IMR-90 (cell line): ENCODE measurements at regions not wholly inside any gene's neighbourhood (a gene's known extent, or its start where the extent isn't known, plus 50 kb on each side); places are given as distances from the start of the nearest gene placed in this dataset.

Experiments
- ATAC-seq: fragments of 200-7000 bp; cut with Tn5 transposase; 2 replicates; pipeline ENCODE4 v1.9.1; 2020; ENCODE audit warnings: low read depth, mild to moderate bottlenecking, moderate library complexity
- BruUV-seq: library from RNA; stranded (reverse); fragments of 400-500 nt; replicated peaks from 2 replicates; lab custom pipeline; 2021; lab: Mats Ljungman, UMichigan
- CTCF ChIA-PET: fragments of 300-600 bp; formaldehyde crosslinking; extraction: SDS; loops from one replicate; lab custom pipeline; 2021; ENCODE audit warnings: antibody characterized with exemption; lab: Yijun Ruan, JAX
- POLR2A ChIA-PET: fragments of 300-600 bp; sonication (Branson Sonifier 250); formaldehyde crosslinking; loops from one replicate; lab custom pipeline; 2022; ENCODE audit warnings: antibody characterized with exemption; ENCODE audit not compliant: unreplicated experiment; lab: Charles Lee
- DNase-seq: peaks from one replicate; pipeline ENCODE4 v3.0.0; 2013
- H2AFZ ChIP-seq: replicated peaks from 2 replicates; pipeline ENCODE3; 2013; ENCODE audit warnings: low read length, mild to moderate bottlenecking; ENCODE audit not compliant: poor library complexity
- H2AK5ac ChIP-seq: 2 replicates; pipeline ENCODE4 v1.6.1; 2013; ENCODE audit warnings: low read depth, low read length, inconsistent platforms
- H2AK9ac ChIP-seq: replicated peaks from 2 replicates; pipeline ENCODE3; 2013; ENCODE audit warnings: mild to moderate bottlenecking, low read depth, low read length, moderate library complexity; ENCODE audit not compliant: poor library complexity
- H2BK120ac ChIP-seq: 2 replicates; pipeline ENCODE4 v1.6.1; 2013; ENCODE audit warnings: low read depth, low read length, inconsistent platforms
- H2BK15ac ChIP-seq: 3 replicates; pipeline ENCODE4 v1.6.1; 2013; ENCODE audit warnings: low read depth, low read length, inconsistent platforms
- H2BK20ac ChIP-seq: 2 replicates; pipeline ENCODE4 v1.6.1; 2013; ENCODE audit warnings: low read depth, mild to moderate bottlenecking, inconsistent platforms, low read length, moderate library complexity
- H2BK5ac ChIP-seq: 2 replicates; pipeline ENCODE4 v1.6.1; 2013; ENCODE audit warnings: mild to moderate bottlenecking, low read depth, low read length, inconsistent platforms; ENCODE audit not compliant: poor library complexity, severe bottlenecking
- H3K14ac ChIP-seq: replicated peaks from 2 replicates; pipeline ENCODE4 v1.6.1; 2013; ENCODE audit warnings: low read depth, low read length, inconsistent platforms
- H3K18ac ChIP-seq: 2 replicates; pipeline ENCODE4 v1.6.1; 2013; ENCODE audit warnings: low read depth, low read length, control low read depth
- H3K23ac ChIP-seq: 2 replicates; pipeline ENCODE4 v1.6.1; 2013; ENCODE audit warnings: low read depth, low read length, inconsistent platforms
- H3K27ac ChIP-seq: 2 replicates; pipeline ENCODE4 v1.5.1; 2013; ENCODE audit warnings: mild to moderate bottlenecking, control low read depth, low read length; ENCODE audit not compliant: insufficient read depth
- H3K27me3 ChIP-seq: 2 replicates; pipeline ENCODE4 v1.6.1; 2013; ENCODE audit warnings: low read length; ENCODE audit not compliant: control insufficient read depth, insufficient read depth
- H3K36me3 ChIP-seq: 2 replicates; pipeline ENCODE4 v1.6.1; 2013; ENCODE audit warnings: low read length, mixed read lengths; ENCODE audit not compliant: control insufficient read depth, insufficient read depth
- H3K4ac ChIP-seq: 2 replicates; pipeline ENCODE4 v1.6.1; 2013; ENCODE audit warnings: low read depth, low read length, inconsistent platforms
- H3K4me1 ChIP-seq: 2 replicates; pipeline ENCODE4 v1.6.1; 2013; ENCODE audit warnings: low read length, mixed read lengths; ENCODE audit not compliant: control insufficient read depth, insufficient read depth
- H3K4me2 ChIP-seq: 2 replicates; pipeline ENCODE4 v1.6.1; 2013; ENCODE audit warnings: low read depth, mild to moderate bottlenecking, control low read depth, low read length, moderate library complexity
- H3K4me3 ChIP-seq: 2 replicates; pipeline ENCODE4 v1.5.1; 2013; ENCODE audit warnings: low read depth, mild to moderate bottlenecking, control low read depth, low read length, moderate library complexity; ENCODE audit not compliant: insufficient read depth
- H3K56ac ChIP-seq: 2 replicates; pipeline ENCODE4 v1.6.1; 2013; ENCODE audit warnings: low read length, inconsistent platforms; ENCODE audit not compliant: insufficient read depth; ENCODE audit errors: extremely low read depth
- H3K79me1 ChIP-seq, 2 experiments: 2 replicates each; pipeline ENCODE4 v1.6.1; 2013; ENCODE audit warnings: low read length in 2 of 2, inconsistent platforms in 1 of 2, low read depth in 1 of 2
- H3K9ac ChIP-seq: 2 replicates; pipeline ENCODE4 v1.6.1; 2013; ENCODE audit warnings: low read depth, low read length, control low read depth
- H3K9me1 ChIP-seq: 2 replicates; pipeline ENCODE4 v1.6.1; 2013; ENCODE audit warnings: low read length, inconsistent platforms; ENCODE audit not compliant: insufficient read depth
- H3K9me3 ChIP-seq: 2 replicates; pipeline ENCODE4 v1.6.1; 2013; ENCODE audit warnings: low read length; ENCODE audit not compliant: control insufficient read depth, insufficient read depth
- H4K20me1 ChIP-seq: 2 replicates; pipeline ENCODE4 v1.6.1; 2013; ENCODE audit warnings: low read length, inconsistent platforms; ENCODE audit not compliant: insufficient read depth
- H4K5ac ChIP-seq: 2 replicates; pipeline ENCODE4 v1.6.1; 2013; ENCODE audit warnings: mild to moderate bottlenecking, low read depth, low read length, control low read depth
- H4K8ac ChIP-seq, 2 experiments: 2 replicates each; pipeline ENCODE4 v1.6.1; 2013; ENCODE audit warnings: low read depth in 2 of 2, low read length in 2 of 2, control low read depth in 1 of 2, inconsistent platforms in 1 of 2
- H4K91ac ChIP-seq: 2 replicates; pipeline ENCODE4 v1.6.1; 2013; ENCODE audit warnings: low read depth, low read length, inconsistent platforms; ENCODE audit not compliant: insufficient read depth
- BHLHE40 ChIP-seq: fragments of 150-350 bp; IDR thresholded peaks from 2 replicates; pipeline ENCODE4 v1.6.1; 2016; ENCODE audit warnings: mild to moderate bottlenecking, low read depth, low read length
- CEBPB ChIP-seq: IDR thresholded peaks from 2 replicates; pipeline ENCODE4 v1.6.1; 2012; ENCODE audit warnings: low read depth, low read length, improper control_type of control experiment
- CHD1 ChIP-seq: IDR thresholded peaks from 2 replicates; pipeline ENCODE4 v1.6.1; 2012; ENCODE audit warnings: low read depth, low read length, improper control_type of control experiment
- CTCF ChIP-seq: conservative IDR thresholded peaks from 2 replicates; pipeline ENCODE4 v1.5.1; 2012; ENCODE audit warnings: mild to moderate bottlenecking, low read depth, low read length, improper control_type of control experiment
- FOS ChIP-seq: fragments of 150-350 bp; IDR thresholded peaks from 2 replicates; pipeline ENCODE4 v1.6.1; 2016; ENCODE audit warnings: low read depth, low read length
- MAFK ChIP-seq: IDR thresholded peaks from 2 replicates; pipeline ENCODE4 v1.6.1; 2012; ENCODE audit warnings: low read depth, low read length, improper control_type of control experiment
- MAZ ChIP-seq: IDR thresholded peaks from 2 replicates; pipeline ENCODE4 v1.6.1; 2012; ENCODE audit warnings: low read depth, mild to moderate bottlenecking, low read length, improper control_type of control experiment, moderate library complexity, borderline replicate concordance
- MXI1 ChIP-seq: IDR thresholded peaks from 2 replicates; pipeline ENCODE4 v1.6.1; 2012; ENCODE audit warnings: low read depth, mild to moderate bottlenecking, low read length, moderate library complexity, borderline replicate concordance
- NFE2L2 ChIP-seq: fragments of 150-350 bp; IDR thresholded peaks from 2 replicates; pipeline ENCODE4 v1.6.1; 2016; ENCODE audit warnings: low read depth, mild to moderate bottlenecking, low read length
- POLR2A ChIP-seq: IDR thresholded peaks from 2 replicates; pipeline ENCODE4 v1.6.1; 2012; ENCODE audit warnings: mild to moderate bottlenecking, low read depth, low read length
- RCOR1 ChIP-seq: IDR thresholded peaks from 2 replicates; pipeline ENCODE4 v1.6.1; 2012; ENCODE audit warnings: mild to moderate bottlenecking, low read length, improper control_type of control experiment; ENCODE audit not compliant: insufficient replicate concordance
- RFX5 ChIP-seq: IDR thresholded peaks from 2 replicates; pipeline ENCODE4 v1.8.0; 2012; ENCODE audit warnings: low read depth, mild to moderate bottlenecking, low read length, moderate library complexity
- SMC3 ChIP-seq: fragments of 150-350 bp; IDR thresholded peaks from 2 replicates; pipeline ENCODE4 v1.6.1; 2016; ENCODE audit warnings: low read depth, mild to moderate bottlenecking, antibody characterized with exemption, low read length, moderate library complexity
- WGBS, 2 experiments: methylation state at CpG; one replicate each; pipeline versions ENCODE4 v1.1.5 to v1.1.7; 2013; ENCODE audit warnings: missing lambda C conversion rate in 2 of 2; ENCODE audit not compliant: insufficient read length in 1 of 2; ENCODE audit errors: extremely low coverage in 2 of 2; 5-methylcytosine and 5-hydroxymethylcytosine counted together
- dilution Hi-C: fragments of 300-500 bp; cut with HindIII; formaldehyde crosslinking; loops from one replicate; pipeline ENCODE4 v1.14.3; 2018; ENCODE audit warnings: low sequenced_read_pairs; ENCODE audit not compliant: unreplicated experiment
- in situ Hi-C: fragments of 300-500 bp; cut with MboI; formaldehyde crosslinking; loops from 3 replicates; pipeline ENCODE4 v1.14.3; 2019; ENCODE audit warnings: low sequenced_read_pairs, inconsistent platforms, mixed read lengths
- intact Hi-C: fragments of 100-400 bp; cut with micrococcal nuclease; formaldehyde crosslinking; loops from 2 replicates; pipeline ENCODE4 v1.10.0; 2022
- TF ChIP-seq, protein P1 (sequence below): fragments of 150-350 bp; IDR thresholded peaks from 2 replicates; pipeline ENCODE4 v1.6.1; 2017; ENCODE audit warnings: mild to moderate bottlenecking, antibody characterized with exemption, low read length, low read depth
- TF ChIP-seq, protein P2 (sequence below): fragments of 150-350 bp; IDR thresholded peaks from 2 replicates; pipeline ENCODE4 v1.6.1; 2016; ENCODE audit warnings: low read depth, mild to moderate bottlenecking, low read length, moderate library complexity, borderline replicate concordance

- Histone ChIP-seq H3K9me1 (no peaks in the 10 kb centered on the region), H3K27ac (no peak overlapping the region), H3K23ac (no peak overlapping the region), H3K9ac (no peak overlapping the region), H3K14ac (no peak overlapping the region), H3K9me3 (peaks cover 3% of the 10 kb centered on the region; the same call in 1 of the 2 replicates), H2AK5ac (no peak overlapping the region), H4K20me1 (no peaks in the 10 kb centered on the region), H2AK9ac (no peak overlapping the region), H4K8ac (no peak overlapping the region), H3K4ac (no peak overlapping the region), H3K4me1 (no peaks in the 10 kb centered on the region), H3K79me1 (no peaks in the 10 kb centered on the region), H4K5ac (no peak overlapping the region), H4K91ac (no peak overlapping the region), H3K27me3 (no peaks in the 10 kb centered on the region), H2BK20ac (no peak overlapping the region), H3K36me3 (no peaks in the 10 kb centered on the region), H3K4me3 (no peak overlapping the region), H3K4me2 (no peak overlapping the region), H2BK15ac (no peak overlapping the region), H2BK5ac (no peak overlapping the region), H3K56ac (no peak overlapping the region), H3K18ac (no peak overlapping the region), H2AFZ (no peak overlapping the region), H2BK120ac (no peak overlapping the region)
- BruUV-seq = no TSS peak
- DNase-seq = no peak
- TF ChIP-seq POLR2A (no peak), FOS (no peak), CHD1 (no peak), SMC3 (no peak), CTCF (no peak), MAFK (no peak), BHLHE40 (no peak), RFX5 (no peak), CEBPB (no peak), NFE2L2 (no peak), MAZ (no peak), RCOR1 (no peak), MXI1 (no peak)
- TF ChIP-seq, protein P1, sequence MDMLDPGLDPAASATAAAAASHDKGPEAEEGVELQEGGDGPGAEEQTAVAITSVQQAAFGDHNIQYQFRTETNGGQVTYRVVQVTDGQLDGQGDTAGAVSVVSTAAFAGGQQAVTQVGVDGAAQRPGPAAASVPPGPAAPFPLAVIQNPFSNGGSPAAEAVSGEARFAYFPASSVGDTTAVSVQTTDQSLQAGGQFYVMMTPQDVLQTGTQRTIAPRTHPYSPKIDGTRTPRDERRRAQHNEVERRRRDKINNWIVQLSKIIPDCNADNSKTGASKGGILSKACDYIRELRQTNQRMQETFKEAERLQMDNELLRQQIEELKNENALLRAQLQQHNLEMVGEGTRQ = no peak
- TF ChIP-seq, protein P2, sequence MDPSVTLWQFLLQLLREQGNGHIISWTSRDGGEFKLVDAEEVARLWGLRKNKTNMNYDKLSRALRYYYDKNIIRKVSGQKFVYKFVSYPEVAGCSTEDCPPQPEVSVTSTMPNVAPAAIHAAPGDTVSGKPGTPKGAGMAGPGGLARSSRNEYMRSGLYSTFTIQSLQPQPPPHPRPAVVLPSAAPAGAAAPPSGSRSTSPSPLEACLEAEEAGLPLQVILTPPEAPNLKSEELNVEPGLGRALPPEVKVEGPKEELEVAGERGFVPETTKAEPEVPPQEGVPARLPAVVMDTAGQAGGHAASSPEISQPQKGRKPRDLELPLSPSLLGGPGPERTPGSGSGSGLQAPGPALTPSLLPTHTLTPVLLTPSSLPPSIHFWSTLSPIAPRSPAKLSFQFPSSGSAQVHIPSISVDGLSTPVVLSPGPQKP = no peak
- no peak for ATAC-seq
- intact Hi-C loops (no loop called here), in situ Hi-C loops (no loop called here), dilution Hi-C loops (no loop called here)
- WGBS, 2 experiments = no CpG with 5 or more reads among the region's 2 CpGs
- CTCF ChIA-PET = no interaction called here
- POLR2A ChIA-PET = no interaction called here
Observed at GRCh38 chr4:66636349-66636748, 909.0 kb downstream of the CENPC start.
